ENCODE measurements at regions not wholly inside any gene's neighbourhood (a gene's known extent, or its start where the extent isn't known, plus 50 kb on each side); places are given as distances from the start of the nearest gene placed in this dataset.

GRCh38 chr6:37105148-37106050 is 64.6 kb upstream of the PIM1 start:
- no peak for DNase-seq (ENCODE audit: low read depth in 2 of 2)

GRCh38 chr6:37106051-37106363 is 63.9 kb upstream of the PIM1 start:
- no peak for DNase-seq (ENCODE audit: low read depth in 2 of 2)

- DNase-seq (ENCODE audit: low read depth in 2 of 2): no peak
Measured at GRCh38 chr6:37106554-37106953, 63.4 kb upstream of the PIM1 start.

- no peak for DNase-seq (ENCODE audit: low read depth in 2 of 2)
Measured at GRCh38 chr6:37106982-37107491, 62.9 kb upstream of the PIM1 start.

DNA sequence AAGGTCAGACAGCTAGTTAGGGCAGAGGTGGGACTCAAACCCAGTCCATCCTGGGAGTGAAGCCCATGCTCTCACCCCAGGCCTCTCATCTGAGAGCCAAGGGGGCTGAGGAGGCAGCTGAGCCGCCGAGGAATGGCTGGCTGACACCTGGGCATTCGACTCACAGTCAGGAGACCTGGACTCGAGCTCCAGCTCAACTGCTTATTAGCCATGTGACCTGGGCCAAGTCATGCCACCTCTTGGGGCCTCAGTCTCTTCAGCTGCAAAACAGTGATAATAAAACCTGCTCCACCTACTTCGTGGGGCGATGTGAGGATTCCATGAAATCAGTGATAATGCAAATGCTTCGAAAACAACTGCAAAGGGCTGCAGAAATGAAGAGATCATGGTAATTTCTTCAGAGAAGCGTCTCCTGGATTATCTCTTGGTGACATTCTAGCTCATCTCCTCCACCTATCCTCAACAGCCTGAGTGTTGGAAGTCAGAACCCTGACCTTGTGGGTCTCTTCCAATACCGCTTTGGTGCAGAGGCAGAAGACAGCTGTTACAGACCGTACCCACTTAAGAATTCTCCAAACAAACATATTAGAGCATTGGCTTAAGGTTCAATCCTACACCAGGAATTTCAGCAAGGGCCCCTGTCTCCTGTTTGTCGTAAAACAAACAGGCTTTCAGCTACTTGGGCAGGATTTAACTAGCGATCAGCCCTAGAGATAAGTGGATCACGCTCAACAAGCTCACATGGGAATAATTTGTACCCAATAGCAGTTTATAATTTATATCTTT is 60.0 kb upstream of the PIM1 start:
- DNase-seq (ENCODE audit: low read depth in 2 of 2): no peak

GRCh38 chr6:37110500-37111461 is 59.2 kb upstream of the PIM1 start:
- DNase-seq (ENCODE audit: low read depth in 2 of 2): no peak

DNA sequence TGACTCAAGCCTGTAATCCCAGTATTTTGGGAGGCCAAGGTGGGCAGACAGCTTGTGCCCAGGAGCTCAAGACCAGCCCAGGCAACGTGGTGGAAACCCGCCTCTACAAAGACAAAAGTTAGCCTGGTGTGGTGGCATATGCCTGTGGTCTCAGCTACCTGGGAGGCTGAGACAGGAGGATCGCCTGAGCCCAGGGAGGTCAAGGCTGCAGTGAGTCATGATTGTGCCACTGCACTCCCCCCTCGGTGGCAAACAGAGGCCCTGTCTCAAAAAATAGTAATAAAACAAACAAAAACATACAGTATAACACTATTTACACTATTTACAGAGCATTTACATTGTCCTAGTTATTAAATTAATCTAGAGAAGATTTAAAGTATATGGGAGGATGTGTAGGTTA is 56.0 kb upstream of the PIM1 start:
- DNase-seq (ENCODE audit: low read depth in 2 of 2): no peak

- DNase-seq (ENCODE audit: low read depth in 2 of 2): no peak
Measured at GRCh38 chr6:37114612-37115011, 55.3 kb upstream of the PIM1 start.

DNA sequence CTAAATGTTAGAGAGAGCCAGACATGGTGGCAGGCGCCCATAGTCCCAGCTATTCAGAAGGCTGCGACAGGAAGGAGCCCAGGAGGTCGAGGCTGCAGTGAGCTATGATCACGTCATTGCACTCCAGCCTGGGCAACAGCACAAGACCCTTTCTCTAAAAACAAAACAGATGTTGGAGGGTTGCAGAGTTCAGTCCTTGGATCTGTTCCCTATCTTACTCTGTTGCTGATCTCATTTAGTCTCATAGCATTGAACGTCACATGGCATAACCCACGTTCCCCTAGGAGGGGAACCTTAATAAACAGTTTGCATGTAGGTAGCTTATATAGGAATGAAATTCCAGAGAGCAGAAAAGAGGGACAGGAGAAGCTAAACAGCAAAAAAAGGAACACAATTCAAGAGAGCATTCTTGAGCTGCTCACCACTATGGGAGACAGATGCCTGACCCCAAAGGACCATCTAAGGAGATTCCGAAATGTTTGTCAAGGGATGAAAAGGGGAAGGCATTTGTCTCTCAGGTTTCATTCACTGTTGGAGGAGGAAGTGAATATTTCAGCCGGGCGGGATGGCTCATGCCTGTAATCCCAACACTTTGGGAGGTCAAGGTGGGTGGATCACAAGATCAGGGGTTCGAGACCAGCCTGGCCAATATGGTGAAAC is 54.6 kb upstream of the PIM1 start:
- DNase-seq (ENCODE audit: low read depth in 2 of 2): no peak

DNA sequence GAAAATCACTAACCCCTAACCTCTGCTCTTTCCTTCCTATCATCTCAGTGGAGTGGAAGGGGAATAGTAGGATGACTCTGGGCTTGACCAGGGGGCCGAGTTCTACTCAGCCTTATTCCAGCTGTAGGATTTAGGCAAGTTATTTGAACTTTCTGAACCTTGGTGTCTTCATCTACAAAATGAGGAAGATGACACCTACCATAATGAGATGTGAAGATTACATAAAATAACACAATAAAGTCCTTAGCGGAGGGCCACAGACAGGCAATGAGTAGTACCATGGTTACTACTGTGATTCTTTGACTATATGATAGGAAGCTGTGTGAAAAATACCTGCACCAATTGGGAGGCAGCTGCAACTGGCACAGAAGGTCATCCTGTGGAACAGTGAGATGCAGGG is 53.6 kb upstream of the PIM1 start:
- DNase-seq (ENCODE audit: low read depth in 2 of 2): no peak

DNA sequence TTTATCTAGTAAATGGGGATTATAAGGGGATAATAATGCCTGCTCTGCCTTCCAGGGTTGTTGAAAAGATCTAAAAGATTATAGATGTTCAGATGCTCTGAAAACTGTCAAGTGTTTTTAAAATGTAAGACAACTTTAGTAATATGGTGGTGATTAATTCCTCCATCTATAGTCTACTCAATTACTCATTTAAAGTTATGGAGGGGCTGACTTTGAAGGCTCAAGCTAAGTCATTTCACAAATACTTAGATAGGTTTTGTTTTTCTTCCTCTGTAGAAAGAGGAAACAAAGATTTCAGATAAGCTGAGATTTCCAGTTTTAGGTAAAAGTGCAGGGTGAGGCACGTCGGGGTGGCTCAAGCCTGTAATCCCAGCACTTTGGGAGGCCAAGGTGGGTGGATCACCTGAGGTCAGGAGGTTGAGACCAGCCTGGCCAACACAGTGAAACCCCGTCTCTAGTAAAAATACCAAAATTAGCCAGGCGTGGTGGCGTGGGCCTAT is 50.5 kb upstream of the PIM1 start:
- DNase-seq (ENCODE audit: low read depth in 2 of 2): no peak

All from activated CD4-positive, alpha-beta T cell treated with anti-CD3 and anti-CD28 coated beads for 24 hours (primary cell).